Body of pancreas (tissue), 4 donors: ENCODE measurements at regions not wholly inside any gene's neighbourhood (a gene's known extent, or its start where the extent isn't known, plus 50 kb on each side); places are given as distances from the start of the nearest gene placed in this dataset.

Source experiments
- ATAC-seq: fragments of 150-250 bp; one replicate; pipeline ENCODE4 v1.9.1; 2016
- DNase-seq, 4 donors: peaks; one replicate each; pipeline ENCODE4 v3.0.0-alpha.2; 2019
- H3K27ac ChIP-seq, 4 donors: fragments of 200-600 bp; sonication (generic); 1 replicate in 3 of 4; 2 replicates in 1 of 4; pipeline versions ENCODE4 v1.5.1 to v1.6.1; 2016 to 2019; ENCODE audit warnings: mild to moderate bottlenecking in 1 of 4, mixed read lengths in 1 of 4, moderate library complexity in 1 of 4
- H3K27me3 ChIP-seq, 2 donors: fragments of 200-600 bp; sonication (generic); one replicate each; pipeline ENCODE4 v1.6.0; 2016; ENCODE audit warnings: mild to moderate bottlenecking in 1 of 2
- H3K36me3 ChIP-seq, 2 donors: fragments of 200-600 bp; sonication (generic); replicated peaks in 1 of 2; 2 replicates each; pipeline ENCODE4 v1.5.1; 2016; ENCODE audit warnings: low read depth in 2 of 2; ENCODE audit not compliant: insufficient read depth in 1 of 2
- H3K4me1 ChIP-seq: fragments of 200-600 bp; sonication (generic); one replicate; pipeline ENCODE4 v1.6.0; 2016
- H3K4me3 ChIP-seq, 2 donors: fragments of 200-600 bp; sonication (generic); 1 replicate in 1 of 2; 2 replicates in 1 of 2; pipeline ENCODE4 v1.5.1; 2016 to 2019
- H3K9me3 ChIP-seq, 3 donors: fragments of 200-600 bp; sonication (generic); 1 replicate in 2 of 3; 2 replicates in 1 of 3; pipeline ENCODE4 v1.5.1; 2016
- POLR2A ChIP-seq, 3 donors: fragments of 450-650 bp; IDR thresholded peaks; one replicate each; pipeline ENCODE4 v1.6.1; 2016; ENCODE audit warnings: antibody characterized with exemption in 3 of 3, mild to moderate bottlenecking in 2 of 3
- WGBS, 2 donors: methylation state at CpG; one replicate each; pipeline ENCODE4 v1.1.5; 2017; 5-methylcytosine and 5-hydroxymethylcytosine counted together
- intact Hi-C: fragments of 100-400 bp; cut with DNase I; formaldehyde crosslinking; loops from one replicate; pipeline ENCODE4 v1.15.1; 2023
- TF ChIP-seq, protein P1 (sequence below), 7 experiments: fragments of 450-650 bp in 4 of 7; fragments of 200-600 bp in 3 of 7; sonication (generic) in 3 of 7; IDR thresholded peaks; one replicate each; pipeline ENCODE4 v1.5.1; 2016 to 2019; ENCODE audit warnings: antibody characterized with exemption in 7 of 7

DNA sequence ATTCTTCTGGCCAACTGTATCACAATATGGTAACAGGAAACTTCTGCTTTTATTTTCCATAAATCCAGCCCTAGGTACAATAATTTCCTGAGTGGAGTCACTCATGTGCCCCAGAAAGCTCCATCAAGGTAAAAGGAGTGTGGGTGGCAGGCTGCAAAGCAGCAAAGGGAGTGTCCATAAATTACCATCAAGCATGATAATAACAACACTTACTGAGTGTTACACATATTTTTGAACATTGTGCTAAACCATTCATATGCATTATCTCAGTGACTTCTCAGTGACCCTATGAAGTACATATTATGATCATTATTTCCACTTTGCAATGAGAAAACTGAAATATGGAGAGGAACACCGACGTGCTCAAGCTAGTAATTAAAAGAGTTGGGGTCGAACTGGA is 149.2 kb upstream of the PLXNA2 start:
- H3K4me1 ChIP-seq: no peaks in the 10 kb centered on the region
- H3K36me3 ChIP-seq: no peaks in the 10 kb centered on the region
- H3K27ac ChIP-seq: no peak overlapping the region
- TF ChIP-seq, protein P1, sequence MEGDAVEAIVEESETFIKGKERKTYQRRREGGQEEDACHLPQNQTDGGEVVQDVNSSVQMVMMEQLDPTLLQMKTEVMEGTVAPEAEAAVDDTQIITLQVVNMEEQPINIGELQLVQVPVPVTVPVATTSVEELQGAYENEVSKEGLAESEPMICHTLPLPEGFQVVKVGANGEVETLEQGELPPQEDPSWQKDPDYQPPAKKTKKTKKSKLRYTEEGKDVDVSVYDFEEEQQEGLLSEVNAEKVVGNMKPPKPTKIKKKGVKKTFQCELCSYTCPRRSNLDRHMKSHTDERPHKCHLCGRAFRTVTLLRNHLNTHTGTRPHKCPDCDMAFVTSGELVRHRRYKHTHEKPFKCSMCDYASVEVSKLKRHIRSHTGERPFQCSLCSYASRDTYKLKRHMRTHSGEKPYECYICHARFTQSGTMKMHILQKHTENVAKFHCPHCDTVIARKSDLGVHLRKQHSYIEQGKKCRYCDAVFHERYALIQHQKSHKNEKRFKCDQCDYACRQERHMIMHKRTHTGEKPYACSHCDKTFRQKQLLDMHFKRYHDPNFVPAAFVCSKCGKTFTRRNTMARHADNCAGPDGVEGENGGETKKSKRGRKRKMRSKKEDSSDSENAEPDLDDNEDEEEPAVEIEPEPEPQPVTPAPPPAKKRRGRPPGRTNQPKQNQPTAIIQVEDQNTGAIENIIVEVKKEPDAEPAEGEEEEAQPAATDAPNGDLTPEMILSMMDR (IDR thresholded peaks at IDR 0.05): no peak
- no peak for TF ChIP-seq POLR2A (IDR thresholded peaks at IDR 0.05)
- DNase-seq (no peak), ATAC-seq (no peak)
- 55 to 74% methylated on average over 3 of the region's 3 CpGs for WGBS, 2 donors
- H3K4me3 ChIP-seq: no peak overlapping the region
- H3K9me3 ChIP-seq: no peaks in the 10 kb centered on the region
- intact Hi-C loops: no loop called here
- no peaks in the 10 kb centered on the region for H3K27me3 ChIP-seq

DNA sequence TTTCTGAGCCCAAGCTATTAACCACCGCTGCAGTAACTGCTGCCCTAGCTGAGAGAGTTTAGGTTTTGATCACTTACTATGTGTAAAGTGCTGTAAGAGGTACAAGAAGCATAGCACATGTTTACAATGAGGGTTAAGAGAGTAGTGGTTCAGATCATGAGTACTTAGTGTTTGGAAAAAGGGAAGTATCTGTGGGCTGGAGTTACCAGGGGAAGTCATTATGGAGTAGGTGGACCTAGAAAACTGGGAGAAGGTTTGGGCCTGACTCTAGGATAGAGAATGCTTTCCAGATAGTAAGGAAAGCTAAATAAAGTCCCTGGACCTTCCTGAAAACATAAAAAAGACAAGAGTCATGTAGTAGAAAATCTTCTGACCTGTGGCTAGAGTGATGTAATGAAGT is 149.6 kb upstream of the PLXNA2 start:
- WGBS, 2 donors: 92 to 93% methylated on average over 1 of the region's 1 CpG

GRCh38 chr1:208397286-208397685 is 153.1 kb upstream of the PLXNA2 start:
- DNase-seq (no peak), ATAC-seq (no peak)
- intact Hi-C loops: no loop called here
- Histone ChIP-seq H3K4me3 (no peak overlapping the region), H3K27ac (no peak overlapping the region), H3K27me3 (no peaks in the 10 kb centered on the region), H3K9me3 (no peaks in the 10 kb centered on the region), H3K36me3 (no peaks in the 10 kb centered on the region), H3K4me1 (no peaks in the 10 kb centered on the region)
- 59 to 63% methylated on average over 5 of the region's 5 CpGs for WGBS, 2 donors
- TF ChIP-seq POLR2A (IDR thresholded peaks at IDR 0.05): no peak

More for the DNA sequence above, 149.6 kb upstream of the PLXNA2 start:
- ATAC-seq (no peak), DNase-seq (no peak)
- intact Hi-C loops: no loop called here
- Histone ChIP-seq H3K4me1 (no peaks in the 10 kb centered on the region), H3K4me3 (no peak overlapping the region), H3K27me3 (no peaks in the 10 kb centered on the region), H3K27ac (no peak overlapping the region), H3K9me3 (no peaks in the 10 kb centered on the region), H3K36me3 (no peaks in the 10 kb centered on the region)
- TF ChIP-seq, protein P1 (IDR thresholded peaks at IDR 0.05): no peak
- no peak for TF ChIP-seq POLR2A (IDR thresholded peaks at IDR 0.05)

- Histone ChIP-seq H3K4me3 (no peak overlapping the region), H3K4me1 (no peaks in the 10 kb centered on the region), H3K27ac (no peak overlapping the region), H3K27me3 (no peaks in the 10 kb centered on the region), H3K9me3 (no peaks in the 10 kb centered on the region), H3K36me3 (no peaks in the 10 kb centered on the region)
- intact Hi-C loops: no loop called here
- WGBS, 2 donors: 75 to 76% methylated on average over 2 of the region's 2 CpGs
- no peak for ATAC-seq
- DNase-seq: no peak
- TF ChIP-seq, protein P1 (IDR thresholded peaks at IDR 0.05): no peak
- no peak for TF ChIP-seq POLR2A (IDR thresholded peaks at IDR 0.05)
These were observed 160.8 kb upstream of the PLXNA2 start for GRCh38 chr1:208405014-208405413.

- H3K9me3 ChIP-seq: no peaks in the 10 kb centered on the region
- no peak overlapping the region for H3K27ac ChIP-seq
- DNase-seq (no peak), ATAC-seq (no peak)
- TF ChIP-seq POLR2A (IDR thresholded peaks at IDR 0.05): no peak
- TF ChIP-seq, protein P1 (IDR thresholded peaks at IDR 0.05): no peak
- H3K4me3 ChIP-seq: no peak overlapping the region
- no peaks in the 10 kb centered on the region for H3K4me1 ChIP-seq
- no peaks in the 10 kb centered on the region for H3K36me3 ChIP-seq
- intact Hi-C loops: no loop called here
- WGBS, 2 donors: 59 to 66% methylated on average over 3 of the region's 3 CpGs
- no peaks in the 10 kb centered on the region for H3K27me3 ChIP-seq
These were observed 165.0 kb upstream of the PLXNA2 start for GRCh38 chr1:208409176-208409575.
